ENCODE measurements at regions not wholly inside any gene's neighbourhood (a gene's known extent, or its start where the extent isn't known, plus 50 kb on each side); places are given as distances from the start of the nearest gene placed in this dataset.

DNA sequence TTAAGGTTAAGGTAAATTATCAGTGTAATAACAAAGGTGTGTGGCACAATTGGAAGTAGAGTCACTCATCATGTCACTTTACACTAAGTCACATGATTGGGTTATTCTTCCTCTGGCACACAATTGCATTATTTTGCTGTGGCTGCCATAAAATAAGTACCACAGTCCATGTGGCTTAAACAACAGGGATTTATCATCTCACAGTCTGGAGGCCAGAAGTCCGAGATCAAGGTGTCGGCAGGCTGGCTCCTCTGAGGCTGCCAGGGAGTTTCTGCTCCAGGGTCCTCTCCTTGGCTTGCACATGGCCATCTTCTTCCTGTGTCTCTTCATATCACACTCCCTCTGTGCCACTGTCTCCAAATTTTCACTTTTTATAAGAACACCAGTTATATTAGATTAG lies 421.2 kb downstream of the CMPK2 start:
- no peak overlapping the region for H3K9ac ChIP-seq (ENCODE audit: low read depth, low read length)
- H3K36me3 ChIP-seq (ENCODE audit: insufficient read depth, low read depth, low read length): no peaks in the 10 kb centered on the region
- H3K27ac ChIP-seq (ENCODE audit: low read length): no peak overlapping the region
- peaks cover 2% of the 10 kb centered on the region; the same call in 1 of the 2 replicates for H3K4me1 ChIP-seq (ENCODE audit: insufficient read depth, low read length)
- no peaks in the 10 kb centered on the region for H3K27me3 ChIP-seq (ENCODE audit: insufficient read depth, low read length)
- H3K4me3 ChIP-seq (ENCODE audit: low read length): no peak overlapping the region
- no peaks in the 10 kb centered on the region for H3K9me3 ChIP-seq (ENCODE audit: insufficient read depth, low read depth, low read length)

DNA sequence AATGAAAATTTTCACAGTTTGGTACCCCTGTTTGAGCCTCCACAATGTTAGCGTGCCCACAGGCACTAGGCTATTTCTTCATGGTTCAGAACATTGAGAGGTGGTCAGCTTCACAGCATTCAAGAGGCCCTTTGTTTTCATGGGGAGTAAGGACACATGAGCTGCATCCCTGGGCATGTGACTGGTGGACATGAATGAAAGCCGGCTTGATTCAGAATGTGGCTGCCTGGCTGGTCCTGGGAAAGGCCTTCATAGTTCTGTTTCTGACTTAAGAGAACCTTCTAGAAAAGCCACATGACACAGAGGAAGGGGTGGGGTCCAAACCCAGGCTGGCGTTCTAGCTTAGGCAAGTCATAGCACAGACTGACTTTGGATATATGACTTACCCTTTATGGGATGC lies 420.6 kb downstream of the CMPK2 start:
- peaks cover 5% of the 10 kb centered on the region; the same call in 1 of the 2 replicates for H3K4me1 ChIP-seq (ENCODE audit: insufficient read depth, low read length)
- H3K9me3 ChIP-seq (ENCODE audit: insufficient read depth, low read depth, low read length): no peaks in the 10 kb centered on the region
- H3K4me3 ChIP-seq (ENCODE audit: low read length): no peak overlapping the region
- H3K36me3 ChIP-seq (ENCODE audit: insufficient read depth, low read depth, low read length): no peaks in the 10 kb centered on the region
- H3K27ac ChIP-seq (ENCODE audit: low read length): no peak overlapping the region
- H3K9ac ChIP-seq (ENCODE audit: low read depth, low read length): no peak overlapping the region
- no peaks in the 10 kb centered on the region for H3K27me3 ChIP-seq (ENCODE audit: insufficient read depth, low read length)

DNA sequence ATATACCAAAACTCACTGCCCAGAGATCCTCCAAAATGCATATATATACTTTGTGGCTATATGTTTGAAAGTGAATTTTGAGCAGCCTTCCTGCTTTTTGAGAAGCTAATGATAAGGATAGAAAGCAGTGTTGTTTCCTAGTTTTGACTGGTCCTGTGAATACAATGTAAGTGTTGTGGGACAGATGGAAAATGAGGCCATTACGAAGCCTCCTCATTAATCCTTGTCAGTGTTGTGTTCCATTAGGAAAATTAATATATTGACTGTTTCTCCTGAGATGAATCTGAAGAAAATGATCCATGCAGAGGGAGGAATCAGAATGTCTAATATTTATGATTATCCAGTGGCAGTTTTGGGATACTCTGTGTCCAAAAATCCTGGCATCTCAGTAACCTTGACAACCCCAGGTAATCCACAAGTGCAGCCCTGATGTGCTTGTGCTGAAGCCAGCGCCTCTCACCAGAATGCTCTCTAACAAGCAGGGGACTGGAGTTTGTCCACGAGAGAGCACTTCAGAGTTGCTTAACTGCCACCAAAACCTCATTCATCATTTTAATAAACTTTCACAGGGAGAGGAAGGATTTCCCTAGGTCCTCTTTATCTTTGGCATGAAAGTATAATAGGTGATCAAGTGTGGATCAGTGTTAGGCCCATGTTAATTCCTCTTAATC lies 418.6 kb downstream of the CMPK2 start:
- H3K4me1 ChIP-seq (ENCODE audit: insufficient read depth, low read length): peaks cover 5% of the 10 kb centered on the region; the same call in 1 of the 2 replicates
- H3K9ac ChIP-seq (ENCODE audit: low read depth, low read length): no peak overlapping the region
- H3K27me3 ChIP-seq (ENCODE audit: insufficient read depth, low read length): no peaks in the 10 kb centered on the region
- no peak overlapping the region for H3K27ac ChIP-seq (ENCODE audit: low read length)
- no peak overlapping the region for H3K4me3 ChIP-seq (ENCODE audit: low read length)
- H3K9me3 ChIP-seq (ENCODE audit: insufficient read depth, low read depth, low read length): no peaks in the 10 kb centered on the region
- H3K36me3 ChIP-seq (ENCODE audit: insufficient read depth, low read depth, low read length): no peaks in the 10 kb centered on the region

DNA sequence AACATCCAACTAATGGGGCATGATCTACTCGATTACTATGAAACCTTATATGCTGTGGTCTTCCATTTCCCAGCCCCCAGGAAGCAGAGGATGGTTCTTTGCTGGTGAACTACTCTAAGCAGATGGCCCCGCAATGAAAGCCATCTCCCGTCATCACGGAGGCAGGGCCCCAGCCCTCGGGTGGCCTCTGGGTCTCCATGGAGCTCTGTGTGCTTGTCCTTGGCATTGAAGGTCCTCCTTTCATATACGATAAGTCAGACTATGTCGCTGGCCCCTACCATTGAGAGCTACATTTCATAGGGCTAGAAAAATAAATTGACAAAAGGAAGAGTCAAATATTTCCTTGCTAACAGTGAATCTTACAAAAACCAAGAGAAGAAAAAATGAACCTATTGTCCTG lies 416.8 kb downstream of the CMPK2 start:
- Histone ChIP-seq H3K9me3 (ENCODE audit: insufficient read depth, low read depth, low read length) (no peaks in the 10 kb centered on the region), H3K36me3 (ENCODE audit: insufficient read depth, low read depth, low read length) (no peaks in the 10 kb centered on the region), H3K27ac (ENCODE audit: low read length) (no peak overlapping the region), H3K4me3 (ENCODE audit: low read length) (no peak overlapping the region), H3K4me1 (ENCODE audit: insufficient read depth, low read length) (peaks cover 5% of the 10 kb centered on the region; the same call in 1 of the 2 replicates), H3K9ac (ENCODE audit: low read depth, low read length) (no peak overlapping the region), H3K27me3 (ENCODE audit: insufficient read depth, low read length) (no peaks in the 10 kb centered on the region)

DNA sequence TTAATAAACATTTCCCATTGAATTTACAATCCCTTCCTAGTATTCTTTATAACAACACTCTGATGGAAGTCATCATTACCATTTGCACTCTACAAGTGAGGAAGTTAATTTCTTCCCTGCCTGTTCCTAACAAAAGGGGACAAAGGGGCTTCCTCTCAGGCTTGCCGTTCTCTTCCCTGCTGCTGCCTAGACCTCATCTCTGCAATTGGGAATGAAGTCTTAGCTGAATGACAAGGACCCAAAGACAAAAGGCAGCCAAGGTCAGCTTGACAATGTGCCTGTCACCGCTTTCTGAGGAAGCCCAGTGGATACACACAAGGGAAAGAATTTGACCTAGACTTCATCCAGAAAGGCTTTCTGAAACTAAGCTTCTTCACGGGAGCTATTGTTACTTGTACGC lies 416.4 kb downstream of the CMPK2 start:
- H3K4me3 ChIP-seq (ENCODE audit: low read length): no peak overlapping the region
- H3K4me1 ChIP-seq (ENCODE audit: insufficient read depth, low read length): peaks cover 5% of the 10 kb centered on the region; the same call in 1 of the 2 replicates
- H3K36me3 ChIP-seq (ENCODE audit: insufficient read depth, low read depth, low read length): no peaks in the 10 kb centered on the region
- H3K9ac ChIP-seq (ENCODE audit: low read depth, low read length): no peak overlapping the region
- no peaks in the 10 kb centered on the region for H3K9me3 ChIP-seq (ENCODE audit: insufficient read depth, low read depth, low read length)
- H3K27me3 ChIP-seq (ENCODE audit: insufficient read depth, low read length): no peaks in the 10 kb centered on the region
- no peak overlapping the region for H3K27ac ChIP-seq (ENCODE audit: low read length)

DNA sequence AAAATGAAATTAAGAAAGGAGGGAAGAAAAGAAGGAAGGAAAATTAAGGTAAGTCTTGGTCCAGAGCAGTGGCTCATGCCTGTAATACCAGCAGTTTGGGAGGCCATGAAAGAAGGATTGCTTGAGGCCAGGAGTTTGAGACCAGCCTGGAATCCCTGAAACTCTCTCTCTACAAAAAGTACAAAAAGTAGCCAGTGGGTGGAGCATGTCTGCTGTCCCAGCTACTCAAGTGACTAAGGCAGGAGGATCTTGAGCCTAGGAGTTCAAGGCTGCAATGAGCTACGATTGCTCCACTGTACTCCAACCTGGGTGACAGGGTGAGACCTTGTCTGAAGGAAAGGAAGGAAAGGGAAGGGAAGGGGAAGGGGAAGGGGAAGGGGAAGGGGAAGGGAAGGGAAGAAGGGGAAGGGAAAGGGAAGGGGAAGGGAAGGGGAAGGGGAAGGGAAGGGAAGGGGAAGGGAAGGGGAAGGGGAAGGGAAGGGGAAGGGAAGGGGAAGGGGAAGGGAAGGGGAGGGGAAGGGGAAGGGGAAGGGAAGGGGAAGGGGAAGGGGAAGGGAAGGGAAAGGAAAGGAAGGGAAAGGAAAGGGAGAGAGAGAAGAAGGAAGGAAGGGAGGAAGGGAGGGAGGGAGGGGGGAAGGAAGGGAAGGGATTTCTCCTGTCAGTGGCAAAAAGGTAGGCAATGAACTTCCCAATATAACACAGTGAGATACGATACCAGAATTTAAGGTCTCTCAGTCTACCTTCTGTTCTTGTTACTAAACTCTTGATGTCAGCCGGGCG lies 412.8 kb downstream of the CMPK2 start:
- Histone ChIP-seq H3K36me3 (ENCODE audit: insufficient read depth, low read depth, low read length) (no peaks in the 10 kb centered on the region), H3K9me3 (ENCODE audit: insufficient read depth, low read depth, low read length) (no peaks in the 10 kb centered on the region), H3K27ac (ENCODE audit: low read length) (no peak overlapping the region), H3K27me3 (ENCODE audit: insufficient read depth, low read length) (no peaks in the 10 kb centered on the region), H3K4me1 (ENCODE audit: insufficient read depth, low read length) (peaks cover 5% of the 10 kb centered on the region; the same call in 1 of the 2 replicates), H3K4me3 (ENCODE audit: low read length) (no peak overlapping the region), H3K9ac (ENCODE audit: low read depth, low read length) (no peak overlapping the region)

DNA sequence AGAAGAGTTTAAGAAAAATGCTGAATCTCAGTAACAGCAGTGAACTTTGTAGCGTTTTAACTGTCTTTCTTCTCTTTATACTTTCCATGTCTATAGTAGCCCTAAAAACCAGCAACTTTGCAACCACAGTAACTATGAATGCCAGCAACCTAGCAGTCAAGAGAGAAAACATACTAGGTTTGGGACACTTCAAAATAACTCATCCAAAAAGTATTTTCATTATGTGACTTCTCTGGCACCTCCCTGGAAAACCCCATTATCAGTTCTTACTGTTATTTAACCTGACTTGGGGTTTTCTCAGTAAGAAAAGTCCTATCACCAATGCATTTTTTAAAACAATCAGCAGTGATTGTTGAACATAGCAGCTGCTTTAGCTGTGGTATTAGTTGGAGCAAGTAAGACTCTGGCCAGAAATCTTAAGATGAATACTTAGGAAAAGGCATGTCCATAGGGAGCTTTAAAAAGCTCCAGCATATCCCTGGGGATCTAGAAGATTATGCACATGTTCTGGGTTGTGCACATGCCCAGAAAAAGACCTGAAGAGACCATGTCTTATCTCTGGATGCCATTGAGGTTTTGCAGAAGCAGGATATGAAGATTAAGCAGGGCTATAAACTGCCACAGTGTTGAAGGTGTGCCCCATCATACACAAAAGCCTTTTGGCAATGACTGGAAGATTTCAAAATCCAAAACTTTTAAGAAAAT lies 411.3 kb downstream of the CMPK2 start:
- H3K4me1 ChIP-seq (ENCODE audit: insufficient read depth, low read length): peaks cover 4% of the 10 kb centered on the region; the same call in 1 of the 2 replicates
- no peak overlapping the region for H3K4me3 ChIP-seq (ENCODE audit: low read length)
- H3K9ac ChIP-seq (ENCODE audit: low read depth, low read length): no peak overlapping the region
- no peak overlapping the region for H3K27ac ChIP-seq (ENCODE audit: low read length)
- H3K9me3 ChIP-seq (ENCODE audit: insufficient read depth, low read depth, low read length): no peaks in the 10 kb centered on the region
- no peaks in the 10 kb centered on the region for H3K36me3 ChIP-seq (ENCODE audit: insufficient read depth, low read depth, low read length)
- no peaks in the 10 kb centered on the region for H3K27me3 ChIP-seq (ENCODE audit: insufficient read depth, low read length)

DNA sequence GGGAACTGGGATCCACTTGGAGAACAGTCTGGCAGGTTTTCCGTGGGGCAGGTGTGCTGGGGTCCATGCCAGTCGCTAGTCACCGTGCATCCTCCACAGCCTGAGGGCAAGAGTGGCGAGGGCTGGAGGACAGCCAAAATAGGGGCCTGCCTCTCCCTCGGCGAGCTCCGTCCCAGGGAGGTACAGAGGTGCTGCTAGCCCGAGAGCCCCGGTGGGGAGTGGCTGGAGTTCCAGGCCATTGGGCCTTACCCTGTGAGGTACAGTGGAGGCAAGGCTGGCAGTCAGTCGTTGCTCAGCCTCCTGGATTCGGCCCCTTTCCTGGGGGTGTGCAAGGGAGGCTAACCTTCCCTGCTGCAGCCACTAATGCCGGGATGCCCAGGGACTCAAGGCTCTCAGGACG lies 406.6 kb downstream of the CMPK2 start:
- Histone ChIP-seq H3K27me3 (ENCODE audit: insufficient read depth, low read length) (no peaks in the 10 kb centered on the region), H3K4me1 (ENCODE audit: insufficient read depth, low read length) (no peaks in the 10 kb centered on the region), H3K27ac (ENCODE audit: low read length) (no peak overlapping the region), H3K9ac (ENCODE audit: low read depth, low read length) (no peak overlapping the region), H3K9me3 (ENCODE audit: insufficient read depth, low read depth, low read length) (no peaks in the 10 kb centered on the region), H3K36me3 (ENCODE audit: insufficient read depth, low read depth, low read length) (no peaks in the 10 kb centered on the region), H3K4me3 (ENCODE audit: low read length) (no peak overlapping the region)

DNA sequence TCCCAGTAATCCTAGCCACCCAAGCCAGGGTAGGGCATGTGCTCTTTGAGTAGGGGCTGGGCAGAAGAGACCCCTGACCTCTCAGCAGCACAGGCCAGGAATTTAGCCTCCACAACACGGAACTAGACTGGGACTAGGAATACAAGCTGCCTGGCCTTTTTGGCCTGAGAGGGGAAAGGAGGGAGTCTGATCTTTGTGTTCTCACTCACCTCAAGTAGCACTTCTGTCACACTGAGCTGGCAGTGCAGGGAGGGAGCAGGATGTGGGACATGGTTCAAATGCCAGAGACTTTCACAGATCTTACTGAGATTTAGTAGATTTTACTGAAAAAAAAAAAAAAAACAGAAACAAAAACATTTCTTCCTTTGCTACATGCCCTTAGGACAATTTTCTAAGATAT lies 395.2 kb downstream of the CMPK2 start:
- Histone ChIP-seq H3K27me3 (ENCODE audit: insufficient read depth, low read length) (no peaks in the 10 kb centered on the region), H3K9ac (ENCODE audit: low read depth, low read length) (no peak overlapping the region), H3K27ac (ENCODE audit: low read length) (no peak overlapping the region), H3K4me1 (ENCODE audit: insufficient read depth, low read length) (no peaks in the 10 kb centered on the region), H3K9me3 (ENCODE audit: insufficient read depth, low read depth, low read length) (peaks cover 9% of the 10 kb centered on the region; the same call in 1 of the 2 replicates), H3K36me3 (ENCODE audit: insufficient read depth, low read depth, low read length) (no peaks in the 10 kb centered on the region), H3K4me3 (ENCODE audit: low read length) (no peak overlapping the region)

DNA sequence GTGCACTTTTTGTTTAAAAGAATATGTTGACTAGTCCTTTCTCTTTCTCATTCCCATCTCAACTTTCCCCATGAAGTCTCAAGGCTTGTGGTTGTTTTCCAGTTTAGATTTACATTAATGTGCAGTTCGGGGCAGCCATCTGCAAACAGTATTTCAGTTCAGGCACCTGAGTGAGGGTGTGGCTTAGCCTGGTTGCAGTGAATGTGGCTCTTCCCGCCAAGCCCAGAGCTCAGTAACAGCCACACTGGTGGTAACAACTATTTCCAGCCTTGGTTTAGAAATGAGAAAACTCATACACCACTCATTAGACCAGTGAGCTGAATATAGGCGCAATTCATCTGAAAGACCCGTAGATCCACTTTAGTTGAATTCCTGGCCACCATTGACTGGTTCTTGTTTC lies 394.3 kb downstream of the CMPK2 start:
- Histone ChIP-seq H3K27me3 (ENCODE audit: insufficient read depth, low read length) (no peaks in the 10 kb centered on the region), H3K9ac (ENCODE audit: low read depth, low read length) (no peak overlapping the region), H3K27ac (ENCODE audit: low read length) (no peak overlapping the region), H3K36me3 (ENCODE audit: insufficient read depth, low read depth, low read length) (no peaks in the 10 kb centered on the region), H3K4me3 (ENCODE audit: low read length) (no peak overlapping the region), H3K9me3 (ENCODE audit: insufficient read depth, low read depth, low read length) (peaks cover 8% of the 10 kb centered on the region; the same call in 1 of the 2 replicates), H3K4me1 (ENCODE audit: insufficient read depth, low read length) (no peaks in the 10 kb centered on the region)

DNA sequence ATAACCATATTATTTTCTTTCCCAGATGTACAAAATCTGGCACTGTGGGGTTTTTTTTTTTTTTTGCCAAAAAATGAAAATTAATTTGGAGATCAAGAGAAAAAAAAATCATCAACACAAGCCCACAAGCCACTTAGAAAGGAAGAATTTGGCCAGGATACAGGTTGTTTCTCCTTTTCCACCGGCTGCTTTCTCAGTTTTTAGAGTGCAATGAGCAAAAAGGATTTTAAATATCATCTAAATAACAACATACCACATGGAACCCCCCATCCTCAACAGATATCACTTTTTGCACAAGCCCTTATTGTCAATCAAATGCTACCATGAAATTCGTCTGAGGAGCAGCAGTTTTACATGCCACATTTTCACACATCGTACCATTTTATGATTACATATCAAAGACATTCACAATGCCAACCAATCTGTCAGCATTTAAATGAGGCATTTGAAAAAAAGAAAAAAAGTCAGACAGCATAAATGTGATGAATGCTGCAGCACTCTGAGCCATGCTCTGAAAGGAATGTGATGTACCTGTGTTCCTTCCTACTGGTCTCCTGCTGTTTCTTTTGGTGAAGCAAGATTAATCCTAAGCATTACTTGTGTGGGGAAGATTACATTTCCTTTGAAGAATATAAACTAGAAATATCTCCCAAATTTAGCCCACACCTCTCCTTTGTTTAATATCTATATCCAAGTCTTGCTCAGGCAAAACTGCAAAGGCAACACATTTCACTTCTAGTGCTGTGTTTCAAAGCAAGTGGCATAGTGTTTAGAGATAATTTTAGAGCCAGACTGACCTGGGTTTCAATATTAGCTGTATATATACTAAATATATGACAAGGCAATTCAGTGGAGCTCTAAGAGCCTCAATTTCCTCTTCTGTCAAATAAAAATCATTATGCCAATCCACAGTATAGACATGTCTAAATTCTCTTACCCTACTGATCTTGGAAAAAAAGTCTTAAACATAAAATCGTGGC lies 391.3 kb downstream of the CMPK2 start:
- H3K9me3 ChIP-seq (ENCODE audit: insufficient read depth, low read depth, low read length): peaks cover 2% of the 10 kb centered on the region; the same call in 1 of the 2 replicates
- H3K4me3 ChIP-seq (ENCODE audit: low read length): no peak overlapping the region
- no peaks in the 10 kb centered on the region for H3K27me3 ChIP-seq (ENCODE audit: insufficient read depth, low read length)
- H3K27ac ChIP-seq (ENCODE audit: low read length): no peak overlapping the region
- no peak overlapping the region for H3K9ac ChIP-seq (ENCODE audit: low read depth, low read length)
- no peaks in the 10 kb centered on the region for H3K4me1 ChIP-seq (ENCODE audit: insufficient read depth, low read length)
- H3K36me3 ChIP-seq (ENCODE audit: insufficient read depth, low read depth, low read length): no peaks in the 10 kb centered on the region
